GM12878 (cell line): ENCODE measurements at regions not wholly inside any gene's neighbourhood (a gene's known extent, or its start where the extent isn't known, plus 50 kb on each side); places are given as distances from the start of the nearest gene placed in this dataset.

ENCODE experiments used
- CBX3 ChIP-seq: fragments of 200-600 bp; sonication (generic); IDR thresholded peaks from 2 replicates; pipeline ENCODE4 v1.6.1; 2016; ENCODE audit warnings: low read depth, borderline replicate concordance
- CTCF ChIP-seq, 3 experiments: IDR thresholded peaks in 2 of 3; conservative IDR thresholded peaks in 1 of 3; 2 replicates each; pipeline ENCODE4 v1.5.1; 2011; ENCODE audit warnings: low read depth in 3 of 3, low read length in 3 of 3, mild to moderate bottlenecking in 3 of 3, control low read depth in 2 of 3, moderate library complexity in 2 of 3, inconsistent platforms in 1 of 3, mixed read lengths in 1 of 3; ENCODE audit not compliant: control insufficient read depth in 2 of 3, insufficient read depth in 1 of 3; ENCODE audit errors: extremely low read depth in 1 of 3
- E2F8 ChIP-seq: fragments of 450-650 bp; IDR thresholded peaks from 2 replicates; pipeline ENCODE4 v1.6.1; 2018; ENCODE audit warnings: mild to moderate bottlenecking, low read depth, moderate library complexity; ENCODE audit not compliant: partially characterized antibody
- EGR1 ChIP-seq, 2 experiments: IDR thresholded peaks; 1 replicate in 1 of 2; 2 replicates in 1 of 2; pipeline ENCODE4 v1.6.1; 2011 to 2012; ENCODE audit warnings: low read depth in 2 of 2, low read length in 2 of 2, borderline replicate concordance in 1 of 2, mild to moderate bottlenecking in 1 of 2, moderate library complexity in 1 of 2
- IRF5 ChIP-seq: fragments of 450-650 bp; IDR thresholded peaks from 2 replicates; pipeline ENCODE4 v1.6.1; 2017; ENCODE audit warnings: borderline replicate concordance
- JUNB ChIP-seq: IDR thresholded peaks from 2 replicates; pipeline ENCODE4 v1.6.1; 2016; ENCODE audit warnings: antibody characterized with exemption, mild to moderate bottlenecking
- NBN ChIP-seq: fragments of 450-650 bp; IDR thresholded peaks from 2 replicates; pipeline ENCODE4 v1.6.1; 2016
- NR2C2 ChIP-seq: IDR thresholded peaks from 2 replicates; pipeline ENCODE4 v1.6.1; 2011; ENCODE audit warnings: borderline replicate concordance, low read depth; ENCODE audit not compliant: control insufficient read depth, insufficient read length
- PAX5 ChIP-seq: IDR thresholded peaks from 2 replicates; pipeline ENCODE4 v1.6.1; 2011; ENCODE audit warnings: low read depth, low read length, borderline replicate concordance
- PAX8 ChIP-seq: fragments of 450-650 bp; IDR thresholded peaks from 2 replicates; pipeline ENCODE4 v1.6.1; 2017; ENCODE audit warnings: mild to moderate bottlenecking, moderate library complexity
- SIX5 ChIP-seq: IDR thresholded peaks from 2 replicates; pipeline ENCODE4 v1.6.1; 2011; ENCODE audit warnings: mild to moderate bottlenecking, low read depth, low read length, moderate library complexity; ENCODE audit not compliant: severe bottlenecking
- TCF12 ChIP-seq: IDR thresholded peaks from 2 replicates; pipeline ENCODE4 v1.6.1; 2011; ENCODE audit warnings: low read depth, mild to moderate bottlenecking, low read length
- TCF3 ChIP-seq: IDR thresholded peaks from 2 replicates; pipeline ENCODE4 v1.6.1; 2012; ENCODE audit warnings: low read depth, mild to moderate bottlenecking, low read length, borderline replicate concordance; ENCODE audit not compliant: insufficient read depth
- ZNF217 ChIP-seq: fragments of 450-650 bp; IDR thresholded peaks from 2 replicates; pipeline ENCODE4 v1.6.1; 2017; ENCODE audit warnings: antibody characterized with exemption, mild to moderate bottlenecking
- TF ChIP-seq, protein P1 (sequence below): IDR thresholded peaks from 2 replicates; pipeline ENCODE4 v1.6.1; 2012; ENCODE audit warnings: low read depth, low read length, improper control_type of control experiment

DNA sequence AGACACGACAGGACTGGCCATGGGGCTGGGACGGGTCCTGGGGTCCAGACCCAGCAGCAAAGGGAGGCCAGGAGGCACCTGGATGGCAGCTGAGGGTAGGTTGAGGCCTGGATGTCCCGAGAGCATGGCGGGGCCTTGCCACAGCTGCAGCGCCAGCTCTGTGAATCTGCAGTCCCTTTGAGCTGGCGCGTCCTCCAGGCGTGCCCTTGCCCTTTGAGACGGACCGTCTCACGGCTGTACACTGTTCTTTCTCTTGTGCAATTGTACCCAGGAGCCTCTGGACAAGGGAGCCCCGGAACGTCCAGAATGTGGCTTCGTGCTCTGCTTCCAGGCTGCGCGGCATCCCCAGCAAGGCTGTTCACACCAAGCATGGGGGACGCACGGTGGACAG is 69.5 kb upstream of the CIBAR2 start (continued):
- TF ChIP-seq, protein P1, sequence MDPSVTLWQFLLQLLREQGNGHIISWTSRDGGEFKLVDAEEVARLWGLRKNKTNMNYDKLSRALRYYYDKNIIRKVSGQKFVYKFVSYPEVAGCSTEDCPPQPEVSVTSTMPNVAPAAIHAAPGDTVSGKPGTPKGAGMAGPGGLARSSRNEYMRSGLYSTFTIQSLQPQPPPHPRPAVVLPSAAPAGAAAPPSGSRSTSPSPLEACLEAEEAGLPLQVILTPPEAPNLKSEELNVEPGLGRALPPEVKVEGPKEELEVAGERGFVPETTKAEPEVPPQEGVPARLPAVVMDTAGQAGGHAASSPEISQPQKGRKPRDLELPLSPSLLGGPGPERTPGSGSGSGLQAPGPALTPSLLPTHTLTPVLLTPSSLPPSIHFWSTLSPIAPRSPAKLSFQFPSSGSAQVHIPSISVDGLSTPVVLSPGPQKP: no peak
- TF ChIP-seq TCF3: no peak
- no peak for TF ChIP-seq E2F8
- TF ChIP-seq SIX5: no peak
- no peak for TF ChIP-seq CTCF (IDR thresholded peaks at IDR 0.05 in 2 of 3, conservative IDR thresholded peaks at IDR 0.05 in 1 of 3; ENCODE audit: control insufficient read depth in 2 of 3, extremely low read depth in 1 of 3, insufficient read depth in 1 of 3, low read depth in 3 of 3, low read length in 3 of 3)
- no peak for TF ChIP-seq JUNB
- TF ChIP-seq PAX5: no peak
- TF ChIP-seq NR2C2: no peak
- TF ChIP-seq CBX3: no peak
- no peak for TF ChIP-seq NBN
- TF ChIP-seq EGR1 (IDR thresholded peaks at IDR 0.05; ENCODE audit: borderline replicate concordance in 1 of 2, low read depth in 2 of 2, low read length in 2 of 2): no peak
- TF ChIP-seq TCF12: no peak
- TF ChIP-seq ZNF217: no peak
- TF ChIP-seq PAX8: no peak
- TF ChIP-seq IRF5: no peak
